ENCODE measurements at regions not wholly inside any gene's neighbourhood (a gene's known extent, or its start where the extent isn't known, plus 50 kb on each side); places are given as distances from the start of the nearest gene placed in this dataset.

DNA sequence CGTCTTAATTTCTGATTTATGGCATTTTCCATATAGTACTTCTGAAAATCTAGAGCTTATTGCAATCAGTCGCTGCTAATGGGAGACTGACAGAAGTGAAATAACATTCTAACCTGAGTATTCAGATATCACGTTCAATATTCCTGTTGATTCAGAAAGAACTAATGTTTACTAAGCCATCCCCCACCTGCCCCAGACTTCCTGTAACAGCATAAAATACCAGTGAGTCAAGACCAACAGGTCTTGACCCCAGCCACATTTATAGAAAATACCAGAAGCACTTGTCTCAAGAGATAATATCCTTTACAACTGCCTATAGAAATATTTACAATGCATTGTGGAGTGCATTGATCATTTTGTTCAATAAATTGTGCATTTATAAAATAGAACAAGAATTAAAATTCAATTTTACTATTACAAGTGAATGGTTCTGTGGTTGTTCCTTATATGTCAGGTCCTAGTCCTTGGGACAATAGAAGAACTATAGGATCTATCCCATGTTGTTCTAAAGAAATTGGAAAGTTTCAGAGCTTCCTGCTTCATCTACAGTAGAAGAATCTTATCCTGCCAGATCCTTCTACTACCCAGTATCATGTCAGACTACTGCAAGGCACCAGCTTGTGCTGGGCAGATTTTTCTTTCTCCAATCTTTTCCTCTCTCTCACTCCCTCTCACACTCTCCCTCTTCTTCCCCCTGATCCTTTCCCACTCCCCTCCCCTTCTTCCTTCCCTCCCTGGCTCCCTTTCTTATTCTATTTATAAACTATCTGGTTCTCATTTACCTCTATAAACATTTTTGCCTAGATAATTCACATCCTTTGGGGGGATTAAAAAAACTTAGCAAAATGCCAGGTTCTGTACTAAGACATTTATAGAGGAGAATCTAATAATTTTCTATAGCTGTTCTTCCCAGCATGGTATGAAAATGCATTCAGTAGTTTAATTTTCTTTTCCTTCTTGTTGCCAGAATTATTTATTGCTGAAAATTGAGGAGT is 629.9 kb downstream of the DIAPH3 start:
- intact Hi-C loops (cut with DNase I), result no loop called here
- H3K36me3 ChIP-seq, result no peaks in the 10 kb centered on the region
- H3K27ac ChIP-seq, result no peak overlapping the region
- TF ChIP-seq POLR2A (IDR thresholded peaks at IDR 0.05) (no peak), CTCF (IDR thresholded peaks at IDR 0.05) (no peak), POLR2AphosphoS5 (IDR thresholded peaks at IDR 0.05) (no peak)
- H3K4me3 ChIP-seq, result no peak overlapping the region
- 51% methylated on average over 3 of the region's 3 CpGs for WGBS
- DNase-seq (ENCODE audit: low spot score), result no peak
- no peaks in the 10 kb centered on the region for H3K4me1 ChIP-seq (replicated peaks)
- no peaks in the 10 kb centered on the region for H3K27me3 ChIP-seq (replicated peaks; ENCODE audit: insufficient read depth)
- H3K9me3 ChIP-seq, result no peaks in the 10 kb centered on the region

- Histone ChIP-seq H3K36me3 (no peaks in the 10 kb centered on the region), H3K9me3 (no peaks in the 10 kb centered on the region), H3K27me3 (replicated peaks; ENCODE audit: insufficient read depth) (no peaks in the 10 kb centered on the region), H3K4me3 (no peak overlapping the region), H3K27ac (no peak overlapping the region), H3K4me1 (replicated peaks) (no peaks in the 10 kb centered on the region)
- WGBS, result 75% methylated on average over 5 of the region's 5 CpGs
- no peak for DNase-seq (ENCODE audit: low spot score)
- intact Hi-C loops (cut with DNase I), result no loop called here
- TF ChIP-seq POLR2AphosphoS5 (IDR thresholded peaks at IDR 0.05) (no peak), CTCF (IDR thresholded peaks at IDR 0.05) (no peak), POLR2A (IDR thresholded peaks at IDR 0.05) (no peak)
These were observed 628.9 kb downstream of the DIAPH3 start for GRCh38 chr13:59534806-59535205.

DNA sequence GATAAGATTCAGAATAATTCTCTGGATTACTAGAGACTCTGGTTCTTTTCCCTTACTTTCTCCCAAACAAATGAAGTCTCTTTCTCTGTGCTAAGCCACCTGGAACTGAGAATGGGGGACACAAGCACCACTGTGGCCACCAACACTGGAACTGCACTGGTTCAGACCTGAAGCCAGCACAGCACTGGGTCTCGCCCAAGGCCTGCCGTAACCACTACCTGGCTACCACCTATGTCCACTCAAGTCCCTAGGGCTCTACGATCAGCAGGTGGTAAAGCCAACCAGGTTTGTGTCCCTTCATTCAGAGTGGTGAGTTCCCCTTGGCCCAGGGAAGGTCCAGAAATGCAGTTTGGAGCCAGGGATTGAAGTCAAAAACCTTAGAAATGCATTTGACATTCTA is 626.2 kb downstream of the DIAPH3 start:
- Histone ChIP-seq H3K9me3 (no peaks in the 10 kb centered on the region), H3K27me3 (replicated peaks; ENCODE audit: insufficient read depth) (no peaks in the 10 kb centered on the region), H3K36me3 (no peaks in the 10 kb centered on the region), H3K4me3 (no peak overlapping the region), H3K4me1 (replicated peaks) (no peaks in the 10 kb centered on the region), H3K27ac (no peak overlapping the region)
- 100% methylated on average over 3 of the region's 3 CpGs for WGBS
- TF ChIP-seq POLR2A (IDR thresholded peaks at IDR 0.05) (no peak), CTCF (IDR thresholded peaks at IDR 0.05) (no peak), POLR2AphosphoS5 (IDR thresholded peaks at IDR 0.05) (no peak)
- intact Hi-C loops (cut with DNase I), result no loop called here
- no peak for DNase-seq (ENCODE audit: low spot score)

DNA sequence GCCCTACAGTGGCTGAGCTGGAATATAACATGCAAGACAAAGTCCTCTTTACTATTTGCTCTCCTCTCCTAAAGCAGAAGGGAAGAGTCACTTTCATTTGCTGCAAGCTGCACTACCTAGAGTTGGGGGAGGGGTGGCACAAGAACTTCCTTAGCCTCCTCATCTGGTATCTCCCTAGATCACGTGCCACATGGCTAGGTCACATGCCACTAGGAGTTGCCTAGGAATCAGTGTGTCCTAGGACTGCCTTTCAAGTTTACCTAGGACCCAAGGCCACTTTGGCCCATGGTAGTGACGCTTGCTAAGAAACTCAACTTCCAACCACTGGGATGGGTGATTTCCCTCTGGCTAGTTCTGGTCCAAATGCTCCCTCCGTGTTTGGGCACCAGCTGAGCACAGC is 625.2 kb downstream of the DIAPH3 start:
- Histone ChIP-seq H3K36me3 (no peaks in the 10 kb centered on the region), H3K9me3 (no peaks in the 10 kb centered on the region), H3K27ac (no peak overlapping the region), H3K27me3 (replicated peaks; ENCODE audit: insufficient read depth) (no peaks in the 10 kb centered on the region), H3K4me3 (no peak overlapping the region), H3K4me1 (replicated peaks) (no peaks in the 10 kb centered on the region)
- no peak for TF ChIP-seq POLR2AphosphoS5 (IDR thresholded peaks at IDR 0.05)
- TF ChIP-seq POLR2A (IDR thresholded peaks at IDR 0.05), result no peak
- TF ChIP-seq CTCF (IDR thresholded peaks at IDR 0.05), result no peak
- DNase-seq (ENCODE audit: low spot score), result no peak
- intact Hi-C loops (cut with DNase I), result no loop called here
- WGBS, result 57% methylated on average over 3 of the region's 3 CpGs

- Histone ChIP-seq H3K4me1 (replicated peaks) (no peaks in the 10 kb centered on the region), H3K4me3 (no peak overlapping the region), H3K9me3 (no peaks in the 10 kb centered on the region), H3K27me3 (replicated peaks; ENCODE audit: insufficient read depth) (no peaks in the 10 kb centered on the region), H3K27ac (no peak overlapping the region), H3K36me3 (no peaks in the 10 kb centered on the region)
- no peak for DNase-seq (ENCODE audit: low spot score)
- no peak for TF ChIP-seq POLR2A (IDR thresholded peaks at IDR 0.05)
- TF ChIP-seq CTCF (IDR thresholded peaks at IDR 0.05), result no peak
- TF ChIP-seq POLR2AphosphoS5 (IDR thresholded peaks at IDR 0.05), result no peak
- intact Hi-C loops (cut with DNase I), result no loop called here
These were observed 621.4 kb downstream of the DIAPH3 start for GRCh38 chr13:59542303-59542702.

All from prostate gland (tissue), 2 donors.